ENCODE measurements at regions not wholly inside any gene's neighbourhood (a gene's known extent, or its start where the extent isn't known, plus 50 kb on each side); places are given as distances from the start of the nearest gene placed in this dataset.

DNA sequence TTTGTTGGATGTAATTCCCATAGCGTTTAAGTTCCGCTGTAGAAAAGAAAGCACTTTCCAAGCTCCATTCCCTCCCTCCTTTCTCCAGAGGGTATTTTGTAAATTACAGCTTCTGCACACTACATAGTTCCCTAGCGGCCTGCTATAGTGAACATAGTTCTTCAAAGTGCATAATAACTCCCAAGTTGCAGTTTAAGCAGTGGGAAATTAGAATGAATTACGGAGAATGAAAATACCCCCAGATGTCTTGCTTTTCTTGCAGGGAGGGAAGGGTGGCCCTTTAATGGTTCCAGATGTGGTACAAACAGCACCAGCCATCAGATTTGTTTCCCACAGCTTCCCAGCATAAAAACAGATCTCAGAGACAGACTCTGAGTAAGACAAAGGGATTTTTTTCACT, 893.9 kb downstream of the SUCLG1 start:
- Histone ChIP-seq H3K4me2 (ENCODE audit: low read depth, low read length, poor library complexity, severe bottlenecking) (no peak overlapping the region), H3K36me3 (ENCODE audit: low read length) (no peaks in the 10 kb centered on the region), H3K9me2 (replicated peaks; ENCODE audit: insufficient read depth, low read length) (no peaks in the 10 kb centered on the region), H4K20me1 (ENCODE audit: low read depth, low read length) (no peaks in the 10 kb centered on the region), H3F3A (ENCODE audit: insufficient read depth) (no peaks in the 10 kb centered on the region), H3K9ac (ENCODE audit: low read length) (no peak overlapping the region), H2AFZ (ENCODE audit: low read depth, low read length, severe bottlenecking) (no peak overlapping the region), H3K27me3 (ENCODE audit: low read length) (no peaks in the 10 kb centered on the region), H3K79me2 (ENCODE audit: insufficient read depth, low read length) (no peaks in the 10 kb centered on the region), H3K9me3 (ENCODE audit: insufficient read depth, low read length) (no peaks in the 10 kb centered on the region), H3K4me3 (ENCODE audit: insufficient read depth, low read length, poor library complexity, severe bottlenecking) (no peak overlapping the region), H3K27ac (ENCODE audit: low read depth, low read length) (no peak overlapping the region)
- TF ChIP-seq CTCF (IDR thresholded peaks at IDR 0.05; ENCODE audit: insufficient read depth, low read length, poor library complexity, severe bottlenecking), result no peak
- no peak for TF ChIP-seq EZH2phosphoT487 (conservative IDR thresholded peaks at IDR 0.05; ENCODE audit: low read length)

DNA sequence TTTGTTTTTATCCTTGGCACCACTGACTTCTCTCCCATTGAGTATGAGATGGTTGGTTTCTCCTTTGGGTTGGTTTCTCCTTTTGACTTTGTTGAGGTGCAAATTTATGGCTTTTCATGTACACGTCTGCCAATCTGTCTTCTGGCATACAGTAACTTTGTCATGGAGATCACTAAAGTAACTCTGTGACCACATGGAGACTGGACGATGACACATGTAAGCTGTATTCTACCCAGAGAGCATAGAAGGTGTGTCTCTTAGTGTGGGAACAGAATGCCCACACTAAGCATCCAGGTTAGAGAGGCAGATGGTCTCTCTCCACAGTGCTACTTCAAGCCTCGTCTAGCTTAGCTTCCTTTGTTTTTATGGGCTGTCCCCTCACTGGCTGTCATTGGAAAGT, 897.5 kb downstream of the SUCLG1 start:
- Histone ChIP-seq H3K9me2 (replicated peaks; ENCODE audit: insufficient read depth, low read length) (no peaks in the 10 kb centered on the region), H3F3A (ENCODE audit: insufficient read depth) (no peaks in the 10 kb centered on the region), H3K9me3 (ENCODE audit: insufficient read depth, low read length) (no peaks in the 10 kb centered on the region), H3K4me3 (ENCODE audit: insufficient read depth, low read length, poor library complexity, severe bottlenecking) (no peak overlapping the region), H3K4me2 (ENCODE audit: low read depth, low read length, poor library complexity, severe bottlenecking) (no peak overlapping the region), H3K27ac (ENCODE audit: low read depth, low read length) (no peak overlapping the region), H3K9ac (ENCODE audit: low read length) (no peak overlapping the region), H4K20me1 (ENCODE audit: low read depth, low read length) (no peaks in the 10 kb centered on the region), H3K27me3 (ENCODE audit: low read length) (no peaks in the 10 kb centered on the region), H3K79me2 (ENCODE audit: insufficient read depth, low read length) (no peaks in the 10 kb centered on the region), H2AFZ (ENCODE audit: low read depth, low read length, severe bottlenecking) (no peak overlapping the region), H3K36me3 (ENCODE audit: low read length) (no peaks in the 10 kb centered on the region)
- TF ChIP-seq CTCF (IDR thresholded peaks at IDR 0.05; ENCODE audit: insufficient read depth, low read length, poor library complexity, severe bottlenecking), result no peak
- no peak for TF ChIP-seq EZH2phosphoT487 (conservative IDR thresholded peaks at IDR 0.05; ENCODE audit: low read length)

DNA sequence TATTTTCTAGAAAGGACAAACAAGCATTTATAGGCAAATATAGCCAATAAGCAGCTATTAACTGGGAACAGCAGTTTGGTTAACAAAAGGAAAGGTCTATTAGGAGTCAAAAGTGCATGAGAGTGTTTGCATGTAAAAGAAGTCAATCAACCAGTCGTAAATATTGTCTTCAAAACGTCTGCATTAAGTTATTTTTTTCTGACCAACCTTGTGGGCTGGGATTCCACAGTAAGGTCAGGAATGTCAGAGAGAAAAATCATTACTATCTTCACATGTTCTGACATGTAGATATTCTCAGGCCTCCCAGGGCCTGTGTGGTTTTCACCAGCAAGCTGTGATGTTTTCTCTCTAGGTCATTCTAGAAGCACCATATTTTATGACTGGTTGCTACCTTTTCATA, 922.5 kb downstream of the SUCLG1 start:
- no peak overlapping the region for H3K27ac ChIP-seq (ENCODE audit: low read depth, low read length)
- H2AFZ ChIP-seq (ENCODE audit: low read depth, low read length, severe bottlenecking), result no peak overlapping the region
- H4K20me1 ChIP-seq (ENCODE audit: low read depth, low read length), result no peaks in the 10 kb centered on the region
- H3K9me2 ChIP-seq (replicated peaks; ENCODE audit: insufficient read depth, low read length), result no peaks in the 10 kb centered on the region
- no peak overlapping the region for H3K4me3 ChIP-seq (ENCODE audit: insufficient read depth, low read length, poor library complexity, severe bottlenecking)
- H3K27me3 ChIP-seq (ENCODE audit: low read length), result no peaks in the 10 kb centered on the region
- H3K36me3 ChIP-seq (ENCODE audit: low read length), result no peaks in the 10 kb centered on the region
- no peaks in the 10 kb centered on the region for H3K9me3 ChIP-seq (ENCODE audit: insufficient read depth, low read length)
- H3K9ac ChIP-seq (ENCODE audit: low read length), result no peak overlapping the region
- no peaks in the 10 kb centered on the region for H3K79me2 ChIP-seq (ENCODE audit: insufficient read depth, low read length)
- no peaks in the 10 kb centered on the region for H3F3A ChIP-seq (ENCODE audit: insufficient read depth)
- H3K4me2 ChIP-seq (ENCODE audit: low read depth, low read length, poor library complexity, severe bottlenecking), result no peak overlapping the region
- TF ChIP-seq EZH2phosphoT487 (conservative IDR thresholded peaks at IDR 0.05; ENCODE audit: low read length) (no peak), CTCF (IDR thresholded peaks at IDR 0.05; ENCODE audit: insufficient read depth, low read length, poor library complexity, severe bottlenecking) (no peak)

DNA sequence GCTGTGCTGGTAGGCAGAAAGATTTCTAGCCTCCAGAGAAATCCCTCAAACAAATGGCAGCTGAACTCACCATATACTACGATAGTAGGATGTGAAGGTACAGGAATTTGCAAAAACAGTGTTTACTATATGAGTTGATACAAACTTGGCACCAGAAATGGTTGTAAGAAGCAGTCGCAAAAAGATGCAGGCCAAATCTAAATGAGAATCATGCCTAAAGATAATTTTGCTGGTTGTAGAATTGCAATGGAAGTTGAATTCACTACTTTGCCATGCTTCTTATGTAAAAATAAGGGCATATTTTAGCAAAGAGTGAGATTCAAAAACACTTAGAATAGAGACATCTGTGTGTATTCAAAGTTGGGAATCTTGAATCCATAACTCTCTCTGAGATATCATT, 924.7 kb downstream of the SUCLG1 start:
- H3F3A ChIP-seq (ENCODE audit: insufficient read depth), result no peaks in the 10 kb centered on the region
- no peak overlapping the region for H3K4me3 ChIP-seq (ENCODE audit: insufficient read depth, low read length, poor library complexity, severe bottlenecking)
- no peaks in the 10 kb centered on the region for H3K9me3 ChIP-seq (ENCODE audit: insufficient read depth, low read length)
- no peaks in the 10 kb centered on the region for H3K36me3 ChIP-seq (ENCODE audit: low read length)
- H3K79me2 ChIP-seq (ENCODE audit: insufficient read depth, low read length), result no peaks in the 10 kb centered on the region
- no peak overlapping the region for H3K4me2 ChIP-seq (ENCODE audit: low read depth, low read length, poor library complexity, severe bottlenecking)
- no peaks in the 10 kb centered on the region for H4K20me1 ChIP-seq (ENCODE audit: low read depth, low read length)
- TF ChIP-seq EZH2phosphoT487 (conservative IDR thresholded peaks at IDR 0.05; ENCODE audit: low read length), result no peak
- TF ChIP-seq CTCF (IDR thresholded peaks at IDR 0.05; ENCODE audit: insufficient read depth, low read length, poor library complexity, severe bottlenecking), result no peak
- H3K9me2 ChIP-seq (replicated peaks; ENCODE audit: insufficient read depth, low read length), result no peaks in the 10 kb centered on the region; the same call in 1 of the 2 replicates
- no peak overlapping the region for H2AFZ ChIP-seq (ENCODE audit: low read depth, low read length, severe bottlenecking)
- H3K9ac ChIP-seq (ENCODE audit: low read length), result no peak overlapping the region
- no peaks in the 10 kb centered on the region for H3K27me3 ChIP-seq (ENCODE audit: low read length)
- no peak overlapping the region for H3K27ac ChIP-seq (ENCODE audit: low read depth, low read length)

Data from SU-DHL-6 (cell line).